LNCAP (cell line): ENCODE measurements at regions not wholly inside any gene's neighbourhood (a gene's known extent, or its start where the extent isn't known, plus 50 kb on each side); places are given as distances from the start of the nearest gene placed in this dataset.

ENCODE experiments used
- CTCF ChIP-seq: fragments of 450-650 bp; IDR thresholded peaks from 2 replicates; pipeline ENCODE4 v1.5.1; 2017; ENCODE audit warnings: mild to moderate bottlenecking

- TF ChIP-seq CTCF: no peak
Measured at GRCh38 chr1:208552928-208553327, 308.7 kb upstream of the PLXNA2 start.

GRCh38 chr1:208556461-208556860 is 312.3 kb upstream of the PLXNA2 start:
- TF ChIP-seq CTCF: no peak

GRCh38 chr1:208557046-208557722 is 313.0 kb upstream of the PLXNA2 start:
- no peak for TF ChIP-seq CTCF

GRCh38 chr1:208557723-208558094 is 313.5 kb upstream of the PLXNA2 start:
- TF ChIP-seq CTCF: no peak

GRCh38 chr1:208559597-208560329 is 315.6 kb upstream of the PLXNA2 start:
- no peak for TF ChIP-seq CTCF

GRCh38 chr1:208562151-208562960 is 318.2 kb upstream of the PLXNA2 start:
- no peak for TF ChIP-seq CTCF

GRCh38 chr1:208564466-208564865 is 320.3 kb upstream of the PLXNA2 start:
- no peak for TF ChIP-seq CTCF
